Adrenal gland (tissue), 5 donors: ENCODE measurements at regions not wholly inside any gene's neighbourhood (a gene's known extent, or its start where the extent isn't known, plus 50 kb on each side); places are given as distances from the start of the nearest gene placed in this dataset.

Experiments used
- CTCF ChIP-seq, 6 experiments: fragments of 450-650 bp in 4 of 6; fragments of 200-600 bp in 2 of 6; sonication (generic) in 1 of 6; IDR thresholded peaks; 1 replicate in 5 of 6; 2 replicates in 1 of 6; pipeline versions ENCODE4 v1.5.1 to v1.8.0; 2016 to 2021; ENCODE audit warnings: antibody characterized with exemption in 6 of 6, mild to moderate bottlenecking in 2 of 6, moderate library complexity in 1 of 6
- POLR2A ChIP-seq, 2 donors: fragments of 450-650 bp; IDR thresholded peaks; one replicate each; pipeline ENCODE4 v1.6.1; 2017; ENCODE audit warnings: antibody characterized with exemption in 2 of 2, mild to moderate bottlenecking in 2 of 2, moderate library complexity in 1 of 2
- donor health status: DM: no; HTN: no; CAD: no.

GRCh38 chr1:231095595-231095994 lies 55.5 kb upstream of the FAM89A start:
- TF ChIP-seq CTCF (IDR thresholded peaks at IDR 0.05) (no peak), POLR2A (IDR thresholded peaks at IDR 0.05) (no peak)
